ENCODE measurements at regions not wholly inside any gene's neighbourhood (a gene's known extent, or its start where the extent isn't known, plus 50 kb on each side); places are given as distances from the start of the nearest gene placed in this dataset.

DNA sequence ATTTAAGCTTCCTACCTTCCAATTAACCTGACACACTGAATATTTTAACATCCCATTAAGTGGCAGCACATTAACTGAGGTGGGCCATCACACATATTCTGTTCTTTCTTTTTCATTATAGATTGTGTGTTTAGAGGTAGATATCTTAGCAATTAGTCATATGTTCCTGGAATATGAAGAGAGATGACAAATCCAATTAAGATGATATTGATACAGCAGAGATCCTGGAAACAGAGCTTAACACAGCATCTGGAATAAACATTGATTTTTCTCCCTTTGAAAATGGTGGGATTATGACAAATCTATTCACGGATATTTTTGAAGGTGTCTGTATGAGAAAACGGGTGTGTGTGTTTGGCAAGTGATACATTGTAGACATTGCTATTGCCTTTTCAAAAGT is 448.0 kb downstream of the CDH10 start:
- TF ChIP-seq POLR2A (IDR thresholded peaks at IDR 0.05; ENCODE audit: low read length) (no peak), CHD4 (IDR thresholded peaks at IDR 0.05; ENCODE audit: borderline replicate concordance) (no peak), JUN (IDR thresholded peaks at IDR 0.05) (no peak), HOXA7 (CRISPR knock-in tag; IDR thresholded peaks at IDR 0.05) (no peak), RCOR1 (IDR thresholded peaks at IDR 0.05; ENCODE audit: low read depth, low read length) (no peak), MAFK (IDR thresholded peaks at IDR 0.05; ENCODE audit: partially characterized antibody) (no peak), CBX2 (IDR thresholded peaks at IDR 0.05; ENCODE audit: borderline replicate concordance, low read depth) (no peak), SMC3 (IDR thresholded peaks at IDR 0.05) (no peak), PHF8 (IDR thresholded peaks at IDR 0.05; ENCODE audit: borderline replicate concordance, low read depth) (no peak), HOXB5 (CRISPR knock-in tag; IDR thresholded peaks at IDR 0.05) (no peak)
- TF ChIP-seq, protein P1, sequence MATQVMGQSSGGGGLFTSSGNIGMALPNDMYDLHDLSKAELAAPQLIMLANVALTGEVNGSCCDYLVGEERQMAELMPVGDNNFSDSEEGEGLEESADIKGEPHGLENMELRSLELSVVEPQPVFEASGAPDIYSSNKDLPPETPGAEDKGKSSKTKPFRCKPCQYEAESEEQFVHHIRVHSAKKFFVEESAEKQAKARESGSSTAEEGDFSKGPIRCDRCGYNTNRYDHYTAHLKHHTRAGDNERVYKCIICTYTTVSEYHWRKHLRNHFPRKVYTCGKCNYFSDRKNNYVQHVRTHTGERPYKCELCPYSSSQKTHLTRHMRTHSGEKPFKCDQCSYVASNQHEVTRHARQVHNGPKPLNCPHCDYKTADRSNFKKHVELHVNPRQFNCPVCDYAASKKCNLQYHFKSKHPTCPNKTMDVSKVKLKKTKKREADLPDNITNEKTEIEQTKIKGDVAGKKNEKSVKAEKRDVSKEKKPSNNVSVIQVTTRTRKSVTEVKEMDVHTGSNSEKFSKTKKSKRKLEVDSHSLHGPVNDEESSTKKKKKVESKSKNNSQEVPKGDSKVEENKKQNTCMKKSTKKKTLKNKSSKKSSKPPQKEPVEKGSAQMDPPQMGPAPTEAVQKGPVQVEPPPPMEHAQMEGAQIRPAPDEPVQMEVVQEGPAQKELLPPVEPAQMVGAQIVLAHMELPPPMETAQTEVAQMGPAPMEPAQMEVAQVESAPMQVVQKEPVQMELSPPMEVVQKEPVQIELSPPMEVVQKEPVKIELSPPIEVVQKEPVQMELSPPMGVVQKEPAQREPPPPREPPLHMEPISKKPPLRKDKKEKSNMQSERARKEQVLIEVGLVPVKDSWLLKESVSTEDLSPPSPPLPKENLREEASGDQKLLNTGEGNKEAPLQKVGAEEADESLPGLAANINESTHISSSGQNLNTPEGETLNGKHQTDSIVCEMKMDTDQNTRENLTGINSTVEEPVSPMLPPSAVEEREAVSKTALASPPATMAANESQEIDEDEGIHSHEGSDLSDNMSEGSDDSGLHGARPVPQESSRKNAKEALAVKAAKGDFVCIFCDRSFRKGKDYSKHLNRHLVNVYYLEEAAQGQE (IDR thresholded peaks at IDR 0.05), result no peak
- TF ChIP-seq, protein P2, sequence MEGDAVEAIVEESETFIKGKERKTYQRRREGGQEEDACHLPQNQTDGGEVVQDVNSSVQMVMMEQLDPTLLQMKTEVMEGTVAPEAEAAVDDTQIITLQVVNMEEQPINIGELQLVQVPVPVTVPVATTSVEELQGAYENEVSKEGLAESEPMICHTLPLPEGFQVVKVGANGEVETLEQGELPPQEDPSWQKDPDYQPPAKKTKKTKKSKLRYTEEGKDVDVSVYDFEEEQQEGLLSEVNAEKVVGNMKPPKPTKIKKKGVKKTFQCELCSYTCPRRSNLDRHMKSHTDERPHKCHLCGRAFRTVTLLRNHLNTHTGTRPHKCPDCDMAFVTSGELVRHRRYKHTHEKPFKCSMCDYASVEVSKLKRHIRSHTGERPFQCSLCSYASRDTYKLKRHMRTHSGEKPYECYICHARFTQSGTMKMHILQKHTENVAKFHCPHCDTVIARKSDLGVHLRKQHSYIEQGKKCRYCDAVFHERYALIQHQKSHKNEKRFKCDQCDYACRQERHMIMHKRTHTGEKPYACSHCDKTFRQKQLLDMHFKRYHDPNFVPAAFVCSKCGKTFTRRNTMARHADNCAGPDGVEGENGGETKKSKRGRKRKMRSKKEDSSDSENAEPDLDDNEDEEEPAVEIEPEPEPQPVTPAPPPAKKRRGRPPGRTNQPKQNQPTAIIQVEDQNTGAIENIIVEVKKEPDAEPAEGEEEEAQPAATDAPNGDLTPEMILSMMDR (IDR thresholded peaks at IDR 0.05), result no peak
